Chondrocyte (in vitro differentiated cells): ENCODE measurements at regions not wholly inside any gene's neighbourhood (a gene's known extent, or its start where the extent isn't known, plus 50 kb on each side); places are given as distances from the start of the nearest gene placed in this dataset.
A peak's percentile ranks its signal among the peaks of the same experiment; 100 is the strongest.
"Not testable (repeated sequence)": the region's sequence is repeated elsewhere in the genome, so short reads cannot be mapped to it uniquely, and the experiment has no call there.

Source experiments
- DNase-seq: peaks from one replicate; pipeline ENCODE4 v3.0.0; 2021; ENCODE audit warnings: mixed read lengths, low spot score
- H3K27ac Mint-ChIP-seq: one replicate; pipeline ENCODE4 v1.8.0; 2021; ENCODE audit warnings: mild to moderate bottlenecking, moderate library complexity, mixed read lengths; ENCODE audit not compliant: unreplicated experiment
- H3K27me3 Mint-ChIP-seq: 2 replicates; pipeline ENCODE4 v1.8.0; 2021; ENCODE audit warnings: low read depth, mixed read lengths
- H3K36me3 Mint-ChIP-seq: 2 replicates; pipeline ENCODE4 v1.8.0; 2021; ENCODE audit warnings: low read depth, mixed read lengths
- H3K4me1 Mint-ChIP-seq: 2 replicates; pipeline ENCODE4 v1.8.0; 2021; ENCODE audit warnings: low read depth, mild to moderate bottlenecking, mixed read lengths
- H3K4me3 Mint-ChIP-seq: one replicate; pipeline ENCODE4 v1.8.0; 2021; ENCODE audit warnings: mild to moderate bottlenecking, moderate library complexity, mixed read lengths; ENCODE audit not compliant: unreplicated experiment
- H3K9me3 Mint-ChIP-seq: 2 replicates; pipeline ENCODE4 v1.8.0; 2021; ENCODE audit warnings: low read depth, mixed read lengths
- TF ChIP-seq, protein P1 (sequence below): fragments of 200-600 bp; sonication (generic); IDR thresholded peaks from 2 replicates; pipeline ENCODE4 v1.5.0; 2021; ENCODE audit warnings: antibody characterized with exemption, mild to moderate bottlenecking, moderate library complexity

DNA sequence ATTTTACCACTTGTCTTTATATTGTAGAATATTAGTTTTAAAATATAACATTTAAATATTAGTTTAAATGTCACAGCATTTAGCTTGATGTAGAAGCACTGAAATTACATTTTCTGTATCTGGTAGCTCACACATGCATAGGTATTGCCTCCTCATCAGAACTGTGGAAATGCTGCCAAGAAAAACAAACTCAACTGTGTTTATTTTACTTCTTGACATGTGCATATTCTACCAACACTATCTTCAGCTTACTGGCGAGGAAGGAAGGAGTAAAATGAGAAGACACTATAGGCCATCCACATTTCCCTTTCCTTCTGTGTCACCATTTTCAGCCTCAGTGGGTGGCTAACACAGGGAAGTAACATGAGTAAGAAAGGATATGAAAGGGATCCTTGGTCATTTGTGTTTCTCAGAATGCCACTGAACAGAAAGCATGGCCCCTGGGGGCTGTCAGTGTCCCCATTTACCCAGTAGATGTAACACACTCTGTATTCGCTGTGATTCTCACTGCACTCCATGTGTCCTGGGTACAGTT, 81.0 kb upstream of the HTR4 start:
- H3K36me3 Mint-ChIP-seq: no peaks in the 10 kb centered on the region
- peaks cover 29% of the 10 kb centered on the region for H3K4me1 Mint-ChIP-seq
- TF ChIP-seq, protein P1, sequence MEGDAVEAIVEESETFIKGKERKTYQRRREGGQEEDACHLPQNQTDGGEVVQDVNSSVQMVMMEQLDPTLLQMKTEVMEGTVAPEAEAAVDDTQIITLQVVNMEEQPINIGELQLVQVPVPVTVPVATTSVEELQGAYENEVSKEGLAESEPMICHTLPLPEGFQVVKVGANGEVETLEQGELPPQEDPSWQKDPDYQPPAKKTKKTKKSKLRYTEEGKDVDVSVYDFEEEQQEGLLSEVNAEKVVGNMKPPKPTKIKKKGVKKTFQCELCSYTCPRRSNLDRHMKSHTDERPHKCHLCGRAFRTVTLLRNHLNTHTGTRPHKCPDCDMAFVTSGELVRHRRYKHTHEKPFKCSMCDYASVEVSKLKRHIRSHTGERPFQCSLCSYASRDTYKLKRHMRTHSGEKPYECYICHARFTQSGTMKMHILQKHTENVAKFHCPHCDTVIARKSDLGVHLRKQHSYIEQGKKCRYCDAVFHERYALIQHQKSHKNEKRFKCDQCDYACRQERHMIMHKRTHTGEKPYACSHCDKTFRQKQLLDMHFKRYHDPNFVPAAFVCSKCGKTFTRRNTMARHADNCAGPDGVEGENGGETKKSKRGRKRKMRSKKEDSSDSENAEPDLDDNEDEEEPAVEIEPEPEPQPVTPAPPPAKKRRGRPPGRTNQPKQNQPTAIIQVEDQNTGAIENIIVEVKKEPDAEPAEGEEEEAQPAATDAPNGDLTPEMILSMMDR: no peak
- peaks cover 13% of the 10 kb centered on the region for H3K27me3 Mint-ChIP-seq
- H3K9me3 Mint-ChIP-seq: no peaks in the 10 kb centered on the region
- H3K27ac Mint-ChIP-seq: no peak overlapping the region
- no peak for DNase-seq
- H3K4me3 Mint-ChIP-seq: no peak overlapping the region

- TF ChIP-seq, protein P1: no peak
- Mint-ChIP-seq H3K4me3 (no peak overlapping the region), H3K27me3 (peaks cover 6% of the 10 kb centered on the region), H3K27ac (no peak overlapping the region), H3K4me1 (peaks cover 19% of the 10 kb centered on the region), H3K36me3 (no peaks in the 10 kb centered on the region), H3K9me3 (no peaks in the 10 kb centered on the region)
- DNase-seq: no peak
Observed at GRCh38 chr5:148739023-148739422, 84.7 kb upstream of the HTR4 start.

DNA sequence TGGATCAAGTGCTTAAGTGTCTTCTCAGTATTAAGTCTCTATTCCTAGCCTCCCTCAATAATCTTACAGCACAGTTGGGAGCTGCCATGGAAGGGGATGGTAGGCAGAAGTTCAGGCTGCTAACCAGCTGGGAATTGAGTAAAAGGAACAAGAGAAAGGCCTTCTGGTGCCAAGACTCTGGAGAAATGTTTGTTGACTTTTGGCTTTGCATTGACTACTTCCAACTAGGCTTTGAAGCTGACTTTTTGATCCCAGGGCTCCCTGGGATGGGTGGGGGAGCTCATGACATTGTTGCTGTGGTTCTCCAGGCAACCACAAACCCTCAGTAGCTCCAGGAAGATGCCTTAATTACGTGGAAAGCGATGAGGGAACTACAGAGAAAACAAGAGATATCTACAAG, 85.2 kb upstream of the HTR4 start:
- TF ChIP-seq, protein P1: no peak
- H3K9me3 Mint-ChIP-seq: no peaks in the 10 kb centered on the region
- H3K4me3 Mint-ChIP-seq: no peak overlapping the region
- H3K4me1 Mint-ChIP-seq: peaks cover 19% of the 10 kb centered on the region
- no peaks in the 10 kb centered on the region for H3K36me3 Mint-ChIP-seq
- DNase-seq: no peak
- H3K27ac Mint-ChIP-seq: no peak overlapping the region
- peaks cover 9% of the 10 kb centered on the region for H3K27me3 Mint-ChIP-seq

- TF ChIP-seq, protein P1: no peak
- H3K27me3 Mint-ChIP-seq: peaks cover 9% of the 10 kb centered on the region
- no peaks in the 10 kb centered on the region for H3K36me3 Mint-ChIP-seq
- no peak for DNase-seq
- peaks cover 19% of the 10 kb centered on the region for H3K4me1 Mint-ChIP-seq
- no peaks in the 10 kb centered on the region for H3K9me3 Mint-ChIP-seq
- H3K4me3 Mint-ChIP-seq: no peak overlapping the region
- H3K27ac Mint-ChIP-seq: no peak overlapping the region
Observed at GRCh38 chr5:148740079-148740858, 85.9 kb upstream of the HTR4 start.

- no peak for DNase-seq
- no peak overlapping the region for H3K4me3 Mint-ChIP-seq
- no peaks in the 10 kb centered on the region for H3K36me3 Mint-ChIP-seq
- peaks cover 9% of the 10 kb centered on the region for H3K27me3 Mint-ChIP-seq
- H3K27ac Mint-ChIP-seq: no peak overlapping the region
- H3K9me3 Mint-ChIP-seq: no peaks in the 10 kb centered on the region
- TF ChIP-seq, protein P1: peak; percentile 92
- H3K4me1 Mint-ChIP-seq: peaks cover 18% of the 10 kb centered on the region
Observed at GRCh38 chr5:148740966-148741742, 85.3 kb upstream of the ADRB2 start.

DNA sequence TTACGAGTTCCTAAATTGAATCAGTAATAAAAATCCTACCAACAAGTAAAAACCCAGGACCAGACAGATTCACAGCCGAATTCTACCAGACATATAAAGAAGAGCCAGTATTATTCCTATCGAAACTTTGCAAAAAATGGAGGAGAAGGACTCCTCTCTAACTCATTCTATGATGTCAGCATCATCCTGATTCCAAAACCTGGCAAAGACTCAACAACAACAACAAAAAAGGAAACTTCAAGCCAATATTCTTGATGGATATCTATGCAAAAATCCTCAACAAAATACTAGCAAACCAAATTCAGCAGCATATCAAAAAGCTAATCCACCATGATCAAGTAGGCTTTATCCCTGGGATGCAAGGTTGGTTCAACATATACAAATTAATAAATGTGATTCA, 84.6 kb upstream of the ADRB2 start:
- H3K27me3 Mint-ChIP-seq, H3K27ac Mint-ChIP-seq, DNase-seq, H3K9me3 Mint-ChIP-seq, H3K4me3 Mint-ChIP-seq, H3K36me3 Mint-ChIP-seq: not testable (repeated sequence)
- H3K4me1 Mint-ChIP-seq: peaks cover 12% of the 10 kb centered on the region

DNA sequence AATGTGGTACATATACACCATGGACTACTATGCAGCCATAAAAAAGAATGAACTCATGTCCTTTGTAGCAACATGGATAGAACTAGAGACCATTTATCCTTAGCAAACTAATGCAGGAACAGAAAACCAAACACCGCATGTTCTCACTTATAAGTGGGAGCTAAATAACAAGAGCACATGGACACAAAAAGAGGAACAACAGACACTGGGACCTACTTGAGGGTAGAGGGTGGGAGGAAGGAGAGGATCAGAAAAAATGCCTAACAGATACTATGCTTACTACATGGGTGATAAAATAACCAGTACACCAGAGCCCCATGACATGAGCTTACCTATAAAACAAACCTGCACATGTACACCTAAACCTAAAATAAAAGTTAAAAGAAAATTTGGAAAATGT, 82.0 kb upstream of the ADRB2 start:
- not testable (repeated sequence) for H3K9me3 Mint-ChIP-seq, DNase-seq, H3K27ac Mint-ChIP-seq, H3K36me3 Mint-ChIP-seq, H3K27me3 Mint-ChIP-seq, H3K4me3 Mint-ChIP-seq, H3K4me1 Mint-ChIP-seq
